ENCODE measurements at regions not wholly inside any gene's neighbourhood (a gene's known extent, or its start where the extent isn't known, plus 50 kb on each side); places are given as distances from the start of the nearest gene placed in this dataset.

- TF ChIP-seq CTCF (IDR thresholded peaks at IDR 0.05), result no peak
- no peak for TF ChIP-seq EZH2 (IDR thresholded peaks at IDR 0.05)
These were observed 245.1 kb upstream of the NAALADL2 start for GRCh38 chr3:174614036-174614435.
